ENCODE measurements at regions not wholly inside any gene's neighbourhood (a gene's known extent, or its start where the extent isn't known, plus 50 kb on each side); places are given as distances from the start of the nearest gene placed in this dataset.

GRCh38 chr1:222099746-222100145 is 357.9 kb upstream of the DUSP10 start:
- Histone ChIP-seq H3K9ac (ENCODE audit: low read length) (no peak overlapping the region), H2AFZ (ENCODE audit: low read depth, low read length) (no peak overlapping the region), H3K4me1 (ENCODE audit: insufficient read depth, low read length) (no peaks in the 10 kb centered on the region), H3K27ac (ENCODE audit: low read depth, low read length) (no peak overlapping the region), H3K79me2 (ENCODE audit: insufficient read depth, low read length) (no peaks in the 10 kb centered on the region), H3K36me3 (ENCODE audit: insufficient read depth, low read length) (no peaks in the 10 kb centered on the region), H3K9me3 (ENCODE audit: insufficient read depth, low read depth, low read length) (no peaks in the 10 kb centered on the region), H3K27me3 (ENCODE audit: insufficient read depth, low read length) (no peaks in the 10 kb centered on the region), H3K4me3 (ENCODE audit: insufficient read depth, low read depth, low read length) (no peak overlapping the region), H3K4me2 (ENCODE audit: low read length) (no peak overlapping the region), H4K20me1 (ENCODE audit: insufficient read depth, low read length) (no peaks in the 10 kb centered on the region)
- Mint-ChIP-seq H3K4me3 (ENCODE audit: unreplicated experiment) (no peak overlapping the region), H3K36me3 (ENCODE audit: low read depth, unreplicated experiment) (no peaks in the 10 kb centered on the region), H3K27ac (ENCODE audit: unreplicated experiment) (no peak overlapping the region), H3K27me3 (ENCODE audit: low read depth, unreplicated experiment) (no peaks in the 10 kb centered on the region), H3K9me3 (ENCODE audit: unreplicated experiment) (no peaks in the 10 kb centered on the region), H3K4me1 (ENCODE audit: low read depth, unreplicated experiment) (peaks cover 8% of the 10 kb centered on the region)
- no peak for TF ChIP-seq CTCF (IDR thresholded peaks at IDR 0.05; ENCODE audit: insufficient read depth, low read depth, low read length)
- TF ChIP-seq EZH2 (IDR thresholded peaks at IDR 0.05; ENCODE audit: insufficient read depth, low read length) = no peak
- FAIRE-seq = no peak
- no peak for DNase-seq (ENCODE audit: low read depth)

GRCh38 chr1:222098404-222098803 is 356.5 kb upstream of the DUSP10 start:
- no peaks in the 10 kb centered on the region for H3K9me3 Mint-ChIP-seq (ENCODE audit: unreplicated experiment)
- no peaks in the 10 kb centered on the region for H3K36me3 Mint-ChIP-seq (ENCODE audit: low read depth, unreplicated experiment)
- Histone ChIP-seq H3K4me3 (ENCODE audit: insufficient read depth, low read depth, low read length) (no peak overlapping the region), H3K27ac (ENCODE audit: low read depth, low read length) (no peak overlapping the region), H3K36me3 (ENCODE audit: insufficient read depth, low read length) (no peaks in the 10 kb centered on the region), H3K27me3 (ENCODE audit: insufficient read depth, low read length) (no peaks in the 10 kb centered on the region), H3K9ac (ENCODE audit: low read length) (no peak overlapping the region), H3K79me2 (ENCODE audit: insufficient read depth, low read length) (no peaks in the 10 kb centered on the region), H3K4me1 (ENCODE audit: insufficient read depth, low read length) (no peaks in the 10 kb centered on the region), H2AFZ (ENCODE audit: low read depth, low read length) (no peak overlapping the region), H4K20me1 (ENCODE audit: insufficient read depth, low read length) (no peaks in the 10 kb centered on the region), H3K4me2 (ENCODE audit: low read length) (no peak overlapping the region), H3K9me3 (ENCODE audit: insufficient read depth, low read depth, low read length) (no peaks in the 10 kb centered on the region)
- FAIRE-seq (no peak), DNase-seq (ENCODE audit: low read depth) (no peak)
- H3K27ac Mint-ChIP-seq (ENCODE audit: unreplicated experiment) = no peak overlapping the region
- peaks cover 8% of the 10 kb centered on the region for H3K4me1 Mint-ChIP-seq (ENCODE audit: low read depth, unreplicated experiment)
- H3K27me3 Mint-ChIP-seq (ENCODE audit: low read depth, unreplicated experiment) = no peaks in the 10 kb centered on the region
- TF ChIP-seq CTCF (IDR thresholded peaks at IDR 0.05; ENCODE audit: insufficient read depth, low read depth, low read length) (no peak), EZH2 (IDR thresholded peaks at IDR 0.05; ENCODE audit: insufficient read depth, low read length) (no peak)
- no peak overlapping the region for H3K4me3 Mint-ChIP-seq (ENCODE audit: unreplicated experiment)

- Mint-ChIP-seq H3K27ac (ENCODE audit: unreplicated experiment) (no peak overlapping the region), H3K27me3 (ENCODE audit: low read depth, unreplicated experiment) (no peaks in the 10 kb centered on the region), H3K36me3 (ENCODE audit: low read depth, unreplicated experiment) (no peaks in the 10 kb centered on the region), H3K9me3 (ENCODE audit: unreplicated experiment) (no peaks in the 10 kb centered on the region), H3K4me3 (ENCODE audit: unreplicated experiment) (no peak overlapping the region), H3K4me1 (ENCODE audit: low read depth, unreplicated experiment) (peaks cover 8% of the 10 kb centered on the region)
- H3K4me3 ChIP-seq (ENCODE audit: insufficient read depth, low read depth, low read length) = no peak overlapping the region
- H3K36me3 ChIP-seq (ENCODE audit: insufficient read depth, low read length) = no peaks in the 10 kb centered on the region
- H3K9ac ChIP-seq (ENCODE audit: low read length) = no peak overlapping the region
- no peaks in the 10 kb centered on the region for H3K79me2 ChIP-seq (ENCODE audit: insufficient read depth, low read length)
- TF ChIP-seq CTCF (IDR thresholded peaks at IDR 0.05; ENCODE audit: insufficient read depth, low read depth, low read length) = no peak
- TF ChIP-seq EZH2 (IDR thresholded peaks at IDR 0.05; ENCODE audit: insufficient read depth, low read length) = no peak
- H3K9me3 ChIP-seq (ENCODE audit: insufficient read depth, low read depth, low read length) = no peaks in the 10 kb centered on the region
- no peak overlapping the region for H3K4me2 ChIP-seq (ENCODE audit: low read length)
- DNase-seq (ENCODE audit: low read depth) = no peak
- H4K20me1 ChIP-seq (ENCODE audit: insufficient read depth, low read length) = no peaks in the 10 kb centered on the region
- no peaks in the 10 kb centered on the region for H3K4me1 ChIP-seq (ENCODE audit: insufficient read depth, low read length)
- H3K27ac ChIP-seq (ENCODE audit: low read depth, low read length) = no peak overlapping the region
- no peak for FAIRE-seq
- no peak overlapping the region for H2AFZ ChIP-seq (ENCODE audit: low read depth, low read length)
- no peaks in the 10 kb centered on the region for H3K27me3 ChIP-seq (ENCODE audit: insufficient read depth, low read length)
Measured at GRCh38 chr1:222097588-222097987, 355.7 kb upstream of the DUSP10 start.
